GM21447 (cell line): ENCODE measurements at regions not wholly inside any gene's neighbourhood (a gene's known extent, or its start where the extent isn't known, plus 50 kb on each side); places are given as distances from the start of the nearest gene placed in this dataset.
"Not testable (repeated sequence)": the region's sequence is repeated elsewhere in the genome, so short reads cannot be mapped to it uniquely, and the experiment has no call there.

Experiments
- ATAC-seq: cut with Tn5 transposase; IDR thresholded peaks from one replicate; pipeline ENCODE4 v1.9.1; 2021; ENCODE audit not compliant: unreplicated experiment

- ATAC-seq, result no peak
Measured at GRCh38 chr6:114862064-114862463, 519.2 kb upstream of the HS3ST5 start.

- ATAC-seq, result no peak
Measured at GRCh38 chr6:114844359-114844758, 501.5 kb upstream of the HS3ST5 start.

- no peak for ATAC-seq
Measured at GRCh38 chr6:114839019-114839418, 496.2 kb upstream of the HS3ST5 start.

DNA sequence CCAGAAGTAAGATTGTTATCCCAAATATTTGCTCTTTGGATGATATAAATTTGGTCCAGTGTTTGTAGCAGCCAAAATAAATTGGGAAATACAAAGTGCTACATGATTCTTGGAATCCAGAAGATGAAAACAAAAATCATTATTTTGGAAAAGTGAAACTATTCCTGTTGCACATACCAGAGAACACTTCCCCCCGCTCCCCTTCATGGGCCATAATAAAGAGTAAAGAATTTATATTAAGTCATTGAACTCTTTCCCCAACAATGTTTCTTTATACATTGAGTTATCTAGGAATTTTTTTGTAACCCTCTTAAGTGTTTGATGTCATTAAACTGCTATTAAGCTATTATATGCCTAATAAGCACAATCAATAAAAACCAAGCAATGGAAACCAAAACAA lies 490.4 kb upstream of the HS3ST5 start:
- ATAC-seq, result no peak

DNA sequence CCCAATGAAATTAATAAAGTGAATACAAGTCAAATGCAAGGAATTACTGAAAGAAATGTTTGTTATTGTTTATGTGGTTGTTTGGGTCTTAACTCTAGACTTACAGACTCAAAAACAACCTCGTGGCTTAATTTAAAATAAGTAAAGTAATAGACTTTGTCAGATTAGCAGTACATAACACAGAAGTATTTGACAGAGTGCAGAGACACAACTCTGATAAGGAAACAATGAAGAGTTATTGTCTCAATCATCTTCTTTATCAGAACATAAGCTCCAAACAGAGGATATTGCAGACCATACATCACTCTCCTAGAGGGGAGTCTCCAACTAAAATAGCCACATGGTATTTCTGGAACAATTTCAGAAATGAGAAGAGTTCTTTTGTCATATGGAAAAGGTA lies 487.7 kb upstream of the HS3ST5 start:
- no peak for ATAC-seq

DNA sequence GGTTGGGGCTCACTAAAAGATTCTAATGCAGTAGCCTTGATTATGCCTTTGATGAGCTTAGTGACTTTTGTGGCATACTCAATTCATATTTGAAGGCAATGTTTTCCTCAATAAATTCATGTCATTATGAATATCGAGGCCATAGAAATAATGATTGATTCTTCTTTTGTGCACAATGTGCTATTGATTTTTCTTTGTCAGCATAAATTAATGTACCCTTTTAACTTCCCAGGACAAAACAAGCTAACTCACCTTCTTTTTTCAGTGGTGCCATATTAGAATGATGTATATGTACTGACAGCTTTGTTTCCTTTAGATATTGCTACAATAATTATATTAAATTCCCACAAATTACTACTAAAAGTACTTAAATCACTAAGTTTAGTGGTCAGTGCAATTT lies 484.3 kb upstream of the HS3ST5 start:
- no peak for ATAC-seq

- ATAC-seq, result no peak
Measured at GRCh38 chr6:114824409-114824808, 481.6 kb upstream of the HS3ST5 start.

DNA sequence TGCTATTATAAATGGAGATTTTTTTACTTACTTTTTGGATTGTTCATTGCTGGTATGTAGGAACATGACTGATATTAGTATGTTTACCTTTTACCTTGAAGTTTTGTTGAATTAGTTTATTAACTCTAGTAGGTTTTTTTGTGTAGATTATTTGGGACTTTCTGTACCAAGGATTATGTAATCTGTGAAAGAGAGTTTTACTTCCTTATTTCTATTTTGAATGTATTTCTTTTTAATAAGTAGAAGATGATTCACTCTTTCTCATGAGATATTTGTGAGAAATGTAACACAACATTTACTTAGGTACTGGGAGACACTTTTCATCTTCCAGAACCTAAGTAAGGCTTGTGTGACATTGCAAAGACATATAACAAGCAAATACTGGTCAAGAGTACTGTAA lies 473.9 kb upstream of the HS3ST5 start:
- no peak for ATAC-seq

DNA sequence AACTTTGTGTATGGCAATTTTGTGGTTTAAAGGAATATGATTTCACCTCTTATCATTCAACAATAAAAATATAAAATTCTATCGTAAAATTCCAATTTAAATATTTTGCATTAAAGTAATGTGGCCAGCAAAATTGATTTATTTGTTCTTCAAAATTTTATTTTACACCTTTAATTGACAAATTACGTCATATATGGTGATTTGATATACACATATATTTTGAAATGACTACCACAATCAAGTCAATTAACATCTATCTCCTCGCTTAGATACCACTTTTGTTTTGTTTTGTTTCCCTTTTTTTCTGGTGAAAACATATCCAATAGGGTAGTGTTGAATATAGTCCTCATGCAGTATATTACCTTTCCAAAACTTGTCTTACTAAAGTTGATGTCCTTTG lies 467.6 kb upstream of the HS3ST5 start:
- no peak for ATAC-seq

DNA sequence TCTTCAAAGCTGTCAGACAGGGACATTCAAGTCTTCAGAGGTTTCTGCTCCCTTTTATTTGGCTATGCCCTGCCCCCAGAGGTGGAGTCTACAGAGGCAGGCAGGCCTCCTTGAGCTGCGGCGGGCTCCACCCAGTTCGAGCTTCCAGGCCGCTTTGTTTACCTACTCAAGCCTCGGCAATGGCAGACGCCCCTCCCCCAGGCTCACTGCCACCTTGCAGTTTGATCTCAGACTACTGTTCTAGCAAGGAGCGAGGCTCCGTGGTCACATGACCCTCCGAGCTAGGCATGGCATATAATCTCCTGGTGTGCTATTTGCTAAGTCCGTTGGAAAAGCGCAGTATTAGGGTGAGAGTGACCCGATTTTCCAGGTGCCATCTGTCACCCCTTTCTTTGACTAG lies 462.6 kb upstream of the HS3ST5 start:
- not testable (repeated sequence) for ATAC-seq

DNA sequence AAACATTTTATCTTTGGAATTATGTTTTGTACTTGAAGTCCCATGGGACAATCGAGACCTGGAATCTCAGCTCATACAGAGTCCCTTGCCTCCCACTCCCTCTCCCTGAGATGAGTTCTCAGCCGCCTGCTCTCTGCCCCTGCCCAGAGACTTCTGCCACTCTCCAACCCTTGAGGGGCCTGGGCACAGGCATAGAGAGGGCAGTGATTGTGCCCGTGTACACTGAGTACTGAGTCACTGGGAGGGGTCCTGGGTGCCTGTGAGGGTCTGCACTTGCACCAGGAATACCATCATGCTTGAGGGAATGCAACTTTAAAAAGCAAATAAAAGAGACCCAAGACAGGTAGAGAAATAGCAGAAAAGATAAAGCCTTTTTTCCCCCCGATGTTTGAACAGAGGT lies 453.8 kb upstream of the HS3ST5 start:
- ATAC-seq, result no peak

DNA sequence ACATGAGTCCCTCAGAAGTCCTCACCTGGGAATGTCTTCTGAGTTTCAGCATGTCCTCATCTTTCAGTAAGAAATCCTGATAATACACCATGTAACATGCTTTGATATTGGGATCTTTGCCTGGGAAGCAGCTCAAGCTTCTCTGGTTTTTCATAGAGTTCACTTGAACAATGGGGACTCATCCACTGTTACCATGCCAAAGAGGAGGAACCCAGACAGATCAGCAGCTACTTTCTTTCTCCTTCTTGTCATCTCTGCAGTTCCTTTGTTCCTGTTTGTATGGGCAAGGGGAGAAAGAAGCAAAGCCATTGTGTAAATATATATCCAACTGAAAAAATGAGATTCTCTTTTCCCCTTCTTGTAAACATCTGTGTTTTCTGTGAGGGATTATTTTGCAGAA lies 450.6 kb upstream of the HS3ST5 start:
- no peak for ATAC-seq

DNA sequence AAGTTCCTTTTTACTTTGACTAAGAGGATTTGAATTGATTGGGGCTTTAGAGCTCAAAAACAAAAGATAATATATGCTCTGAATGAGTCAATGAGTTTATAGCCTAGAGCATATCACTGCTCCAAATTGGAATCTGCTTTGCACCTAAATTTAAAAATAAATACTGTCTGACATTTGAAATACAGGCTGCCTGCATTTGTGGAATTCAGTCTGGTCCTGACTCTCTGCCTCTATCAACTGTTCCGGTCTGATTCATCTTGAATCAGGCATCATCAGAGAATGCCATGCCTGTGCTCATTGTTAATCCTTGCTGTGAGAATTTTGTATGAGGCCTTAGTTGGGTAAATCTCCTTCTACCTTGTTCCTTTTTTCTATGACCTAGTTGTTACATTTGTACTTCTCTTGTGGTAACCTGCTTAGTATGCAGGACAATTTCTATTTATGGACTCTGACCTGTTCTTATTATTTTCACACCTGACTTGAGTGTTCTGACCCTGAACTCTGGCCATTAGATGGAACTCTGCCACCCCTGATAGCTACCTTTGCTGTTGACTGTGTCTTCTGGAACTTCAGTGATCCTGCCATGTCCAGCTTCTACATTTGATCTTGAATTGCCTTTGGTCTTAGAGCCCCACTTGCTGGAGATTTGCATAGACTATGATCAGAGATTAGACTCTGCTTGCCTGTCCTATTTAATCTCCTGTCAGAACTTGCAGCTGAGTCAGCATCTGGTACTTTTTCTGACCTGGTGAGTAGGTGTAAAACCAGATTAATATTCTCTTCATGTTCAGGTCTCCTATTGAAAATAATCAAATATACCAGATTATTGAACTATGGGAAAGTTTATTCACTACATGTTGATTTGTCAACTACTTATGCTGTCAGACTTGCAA lies 442.7 kb upstream of the HS3ST5 start:
- no peak for ATAC-seq

DNA sequence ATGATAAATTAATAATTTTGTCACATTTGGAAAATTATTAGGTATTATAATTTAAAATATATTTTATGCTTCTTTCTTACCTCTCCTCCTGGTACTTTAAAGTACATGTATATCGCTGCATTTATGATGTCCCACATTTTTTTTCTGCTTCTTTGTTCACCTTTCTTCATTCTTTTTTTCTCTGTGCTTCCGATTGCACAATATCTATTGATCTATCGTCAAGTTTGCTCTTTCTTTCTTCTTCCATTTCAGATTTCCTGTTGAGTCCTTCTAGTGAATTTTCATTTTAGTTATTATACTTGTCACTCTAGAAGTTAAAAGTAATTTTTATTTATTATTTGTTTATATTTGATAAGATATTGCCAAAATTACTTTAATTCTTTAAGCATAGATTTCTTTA lies 441.0 kb upstream of the HS3ST5 start:
- ATAC-seq, result no peak

GRCh38 chr6:114783083-114783482 lies 440.3 kb upstream of the HS3ST5 start:
- no peak for ATAC-seq

GRCh38 chr6:114764866-114765265 lies 422.0 kb upstream of the HS3ST5 start:
- no peak for ATAC-seq

DNA sequence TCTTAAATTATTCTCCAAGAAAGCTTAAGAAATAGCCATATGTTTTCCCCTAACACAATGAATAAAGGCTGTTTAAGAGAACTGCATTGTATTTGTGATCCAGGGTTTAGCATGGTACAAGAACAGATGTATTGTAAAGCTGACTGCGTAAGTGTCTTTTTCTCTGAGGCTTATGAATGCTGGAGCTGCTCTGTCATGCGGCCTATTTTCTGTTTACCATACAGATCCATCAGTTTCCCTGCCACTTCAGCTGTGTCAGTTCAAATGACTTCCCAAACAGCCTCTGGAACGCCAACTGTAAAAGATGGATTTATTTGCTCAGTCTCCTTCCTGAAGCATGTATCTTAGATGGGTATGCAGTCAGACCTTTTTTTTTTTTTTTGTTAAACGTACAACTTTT lies 419.3 kb upstream of the HS3ST5 start:
- no peak for ATAC-seq

DNA sequence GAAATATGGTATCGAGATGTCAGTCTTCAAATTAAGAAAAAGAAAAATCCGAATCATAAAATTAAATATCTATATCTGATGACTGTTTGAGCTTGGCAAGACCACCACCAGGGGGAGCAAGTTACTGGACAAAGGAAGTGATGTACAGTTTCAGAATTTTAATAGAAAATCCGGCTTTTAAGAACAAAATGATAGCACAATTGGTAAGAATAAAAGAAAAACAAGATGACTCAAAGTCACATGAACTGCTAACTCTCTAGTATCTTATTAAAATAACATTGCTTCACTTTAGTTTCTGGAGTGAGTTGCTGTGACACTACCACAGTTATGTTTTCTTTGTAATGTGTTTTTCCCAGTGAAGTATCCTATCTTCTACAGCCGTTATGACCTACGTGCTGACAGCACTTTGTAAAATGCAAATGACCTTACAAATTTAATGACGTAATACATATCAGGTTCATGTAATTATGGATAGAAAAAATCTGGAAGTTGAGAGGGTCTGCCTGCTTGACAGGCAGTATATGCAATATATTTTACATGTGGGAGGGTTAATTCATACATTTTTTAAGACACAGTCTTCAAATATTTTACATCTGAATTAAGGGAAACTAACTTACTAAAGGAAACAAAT lies 405.3 kb upstream of the HS3ST5 start:
- ATAC-seq, result no peak

- ATAC-seq, result no peak
Measured at GRCh38 chr6:114740547-114740946, 397.7 kb upstream of the HS3ST5 start.

GRCh38 chr6:114739656-114740055 lies 396.8 kb upstream of the HS3ST5 start:
- no peak for ATAC-seq

DNA sequence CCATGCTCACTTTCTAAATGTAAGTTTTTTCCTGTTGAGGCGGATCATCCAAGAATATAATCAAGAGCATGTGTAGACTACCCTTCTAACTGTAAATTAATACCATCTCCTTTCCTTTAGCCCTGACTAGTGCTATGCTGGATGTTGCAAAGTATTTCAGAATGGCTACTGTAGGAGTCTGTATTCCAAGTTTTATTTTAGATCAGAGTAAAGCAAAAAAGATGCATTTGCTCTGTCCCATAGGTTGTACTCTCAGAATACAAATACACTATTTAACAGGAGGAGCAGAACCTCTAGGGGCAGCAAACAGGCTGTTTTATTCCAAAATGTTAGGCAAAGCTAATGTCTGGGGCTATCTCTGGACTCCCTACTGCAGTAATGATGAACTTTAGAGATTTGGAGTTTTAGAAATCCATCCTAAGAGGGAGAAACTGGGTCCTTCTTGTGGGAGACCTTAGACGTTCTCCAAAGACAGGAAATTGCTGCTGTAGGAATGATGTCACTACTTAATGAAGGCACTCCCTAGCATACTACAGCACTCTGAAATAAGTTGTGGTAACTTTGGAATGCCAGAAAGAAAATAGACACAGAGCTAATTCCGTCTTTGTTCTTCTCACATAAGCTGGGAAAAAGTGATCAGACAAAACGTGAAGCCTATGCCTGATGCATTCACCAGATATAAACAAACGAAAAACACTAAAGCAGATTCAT lies 392.4 kb upstream of the HS3ST5 start:
- no peak for ATAC-seq

GRCh38 chr6:114733596-114733995 lies 390.8 kb upstream of the HS3ST5 start:
- no peak for ATAC-seq
